GM23338 (cell line): ENCODE measurements at regions not wholly inside any gene's neighbourhood (a gene's known extent, or its start where the extent isn't known, plus 50 kb on each side); places are given as distances from the start of the nearest gene placed in this dataset.

ENCODE experiments used
- ATAC-seq: fragments of 200-7000 bp; cut with Tn5 transposase; 3 replicates; pipeline ENCODE4 v1.9.1; 2020
- DNase-seq: peaks from one replicate; pipeline ENCODE4 v3.0.0-alpha.2; 2015; ENCODE audit warnings: low spot score
- H2AFZ ChIP-seq: fragments of 200-600 bp; sonication (generic); 2 replicates; pipeline ENCODE4 v1.8.0; 2016; ENCODE audit warnings: antibody characterized with exemption, mild to moderate bottlenecking, moderate library complexity
- H3F3A ChIP-seq: fragments of 200-600 bp; sonication (generic); replicated peaks from 2 replicates; pipeline ENCODE4 v1.8.0; 2017; ENCODE audit warnings: antibody characterized with exemption, mixed run types, low read depth
- H3K27ac ChIP-seq: fragments of 200-600 bp; sonication (generic); 2 replicates; pipeline ENCODE4 v1.6.1; 2016; ENCODE audit warnings: low read depth
- H3K27me3 ChIP-seq: fragments of 200-600 bp; sonication (generic); 2 replicates; pipeline ENCODE4 v1.8.0; 2016; ENCODE audit warnings: mild to moderate bottlenecking, mixed run types, moderate library complexity; ENCODE audit not compliant: insufficient read depth
- H3K36me3 ChIP-seq: fragments of 200-600 bp; sonication (generic); 2 replicates; pipeline ENCODE4 v1.8.0; 2016; ENCODE audit warnings: mild to moderate bottlenecking; ENCODE audit not compliant: insufficient read depth
- H3K4me1 ChIP-seq: fragments of 200-600 bp; sonication (generic); 2 replicates; pipeline ENCODE4 v1.8.0; 2016; ENCODE audit warnings: mild to moderate bottlenecking, moderate library complexity; ENCODE audit not compliant: insufficient read depth
- H3K4me2 ChIP-seq: fragments of 200-600 bp; sonication (generic); 2 replicates; pipeline ENCODE4 v1.7.1; 2017; ENCODE audit warnings: mixed run types
- H3K4me3 ChIP-seq: fragments of 200-600 bp; sonication (generic); 2 replicates; pipeline ENCODE4 v1.6.1; 2016; ENCODE audit warnings: mixed run types
- H3K79me2 ChIP-seq: fragments of 200-600 bp; sonication (generic); replicated peaks from 2 replicates; pipeline ENCODE4 v1.8.0; 2017; ENCODE audit warnings: mild to moderate bottlenecking; ENCODE audit not compliant: insufficient read depth
- H3K9me2 ChIP-seq: fragments of 200-600 bp; sonication (generic); 2 replicates; pipeline ENCODE4 v1.8.0; 2017; ENCODE audit not compliant: insufficient read depth
- H4K20me1 ChIP-seq: fragments of 200-600 bp; sonication (generic); replicated peaks from 2 replicates; pipeline ENCODE4 v1.8.0; 2017; ENCODE audit warnings: mild to moderate bottlenecking; ENCODE audit not compliant: insufficient read depth
- H3K27ac Mint-ChIP-seq: 2 replicates; pipeline ENCODE4 v1.8.0; 2020; ENCODE audit warnings: inconsistent platforms, mild to moderate bottlenecking, moderate library complexity, mixed read lengths
- H3K27me3 Mint-ChIP-seq: 3 replicates; pipeline ENCODE4 v1.8.0; 2022; ENCODE audit warnings: low read depth, mild to moderate bottlenecking, moderate library complexity, mixed read lengths, inconsistent platforms; ENCODE audit not compliant: insufficient read depth, poor library complexity
- H3K36me3 Mint-ChIP-seq: 3 replicates; pipeline ENCODE4 v1.8.0; 2021; ENCODE audit warnings: low read depth, mild to moderate bottlenecking, inconsistent platforms, moderate library complexity, mixed read lengths
- H3K4me1 Mint-ChIP-seq: 3 replicates; pipeline ENCODE4 v1.8.0; 2020; ENCODE audit warnings: mild to moderate bottlenecking, inconsistent platforms, mixed read lengths
- H3K4me3 Mint-ChIP-seq: 3 replicates; pipeline ENCODE4 v1.8.0; 2021; ENCODE audit warnings: moderate library complexity, mild to moderate bottlenecking, inconsistent platforms, mixed read lengths
- H3K9me3 Mint-ChIP-seq: 3 replicates; pipeline ENCODE4 v1.8.0; 2020; ENCODE audit warnings: moderate library complexity, mild to moderate bottlenecking, inconsistent platforms, mixed read lengths
- CREB1 ChIP-seq: fragments of 250-450 bp; sonication (Bioruptor Pico); IDR thresholded peaks from 2 replicates; pipeline ENCODE4 v1.5.0; 2020; ENCODE audit warnings: low read depth, mild to moderate bottlenecking, moderate library complexity
- ETS1 ChIP-seq: IDR thresholded peaks from 2 replicates; pipeline ENCODE4 v1.6.1; 2016; ENCODE audit warnings: antibody characterized with exemption
- EZH2 ChIP-seq: fragments of 200-600 bp; sonication (generic); IDR thresholded peaks from one replicate; pipeline ENCODE4 v1.8.0; 2017; ENCODE audit warnings: antibody characterized with exemption, mild to moderate bottlenecking, low read depth; ENCODE audit not compliant: unreplicated experiment
- EZH2phosphoT487 ChIP-seq: fragments of 200-600 bp; sonication (generic); IDR thresholded peaks from one replicate; pipeline ENCODE4 v1.8.1; 2018; ENCODE audit warnings: antibody characterized with exemption; ENCODE audit not compliant: unreplicated experiment
- JUNB ChIP-seq: IDR thresholded peaks from one replicate; pipeline ENCODE4 v1.6.1; 2016; ENCODE audit warnings: antibody characterized with exemption; ENCODE audit not compliant: unreplicated experiment
- NANOG ChIP-seq: IDR thresholded peaks from 2 replicates; pipeline ENCODE4 v1.6.1; 2016; ENCODE audit warnings: antibody characterized with exemption, borderline replicate concordance
- REST ChIP-seq: IDR thresholded peaks from one replicate; pipeline ENCODE4 v1.6.1; 2018; ENCODE audit warnings: antibody characterized with exemption; ENCODE audit not compliant: unreplicated experiment
- STAT1 ChIP-seq: IDR thresholded peaks from one replicate; pipeline ENCODE4 v1.6.1; 2016; ENCODE audit warnings: antibody characterized with exemption; ENCODE audit not compliant: unreplicated experiment
- TF ChIP-seq, protein P1 (sequence below), 2 experiments: fragments of 200-600 bp in 1 of 2; sonication (generic) in 1 of 2; conservative IDR thresholded peaks; 2 replicates each; pipeline versions ENCODE4 v1.5.1 to v1.6.1; 2016 to 2017; ENCODE audit warnings: antibody characterized with exemption in 2 of 2, low read depth in 2 of 2, mild to moderate bottlenecking in 2 of 2, moderate library complexity in 1 of 2

DNA sequence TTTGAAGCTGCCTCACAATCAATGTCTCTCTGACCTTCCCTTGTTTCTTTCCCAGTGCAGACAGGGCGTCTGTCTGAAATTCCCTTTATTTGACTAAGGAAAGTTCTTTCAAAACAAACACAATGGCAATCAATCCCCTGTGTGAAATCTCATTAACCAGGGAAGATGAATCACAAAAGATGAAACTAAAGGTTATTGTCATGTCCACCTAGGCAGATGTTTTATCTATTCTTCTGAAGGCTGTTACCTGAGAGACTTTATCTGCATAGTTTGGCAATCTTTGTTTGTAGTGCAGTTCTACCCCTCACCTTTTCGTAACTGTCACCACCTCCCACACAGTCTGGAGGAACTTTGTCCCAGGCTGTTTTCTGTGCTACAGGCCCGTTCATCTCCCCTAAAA is 217.5 kb upstream of the RIOK2 start:
- Mint-ChIP-seq H3K4me3 (peak overlapping the region; percentile 36), H3K4me1 (peaks cover 23% of the 10 kb centered on the region), H3K9me3 (peaks cover 32% of the 10 kb centered on the region), H3K27me3 (peaks cover 5% of the 10 kb centered on the region), H3K27ac (no peak overlapping the region), H3K36me3 (peaks cover 35% of the 10 kb centered on the region)
- DNase-seq (peak; percentile 80), ATAC-seq (peak; percentile 99)
- H3K4me1 ChIP-seq: peaks cover 9% of the 10 kb centered on the region
- no peaks in the 10 kb centered on the region for H3K9me2 ChIP-seq
- H3K27ac ChIP-seq: peak overlapping the region; percentile 61; the same call in 1 of the 2 replicates
- H3K4me3 ChIP-seq: peak overlapping the region; percentile 2; the same call in 1 of the 2 replicates
- no peaks in the 10 kb centered on the region for H3K79me2 ChIP-seq
- H2AFZ ChIP-seq: no peak overlapping the region
- TF ChIP-seq NANOG (peak; percentile 98), CREB1 (CRISPR knock-in tag) (peak; percentile 46; the same call in 1 of the 2 replicates), EZH2 (no peak)
- no peaks in the 10 kb centered on the region for H3F3A ChIP-seq
- peak overlapping the region; percentile 10 for H3K4me2 ChIP-seq
- no peaks in the 10 kb centered on the region for H4K20me1 ChIP-seq
- H3K36me3 ChIP-seq: 0 out of 2 replicates have a peak, but pooled peaks cover 6% of the 10 kb centered on the region
- no peaks in the 10 kb centered on the region for H3K27me3 ChIP-seq

GRCh38 chr5:97405941-97406340 is 222.9 kb upstream of the RIOK2 start:
- Mint-ChIP-seq H3K27ac (no peak overlapping the region), H3K4me1 (peaks cover 9% of the 10 kb centered on the region; the same call in 2 of the 3 replicates), H3K4me3 (no peak overlapping the region), H3K9me3 (peaks cover 20% of the 10 kb centered on the region; the same call in 2 of the 3 replicates), H3K36me3 (peaks cover 13% of the 10 kb centered on the region), H3K27me3 (peaks cover 9% of the 10 kb centered on the region)
- Histone ChIP-seq H3K27me3 (no peaks in the 10 kb centered on the region), H3K79me2 (no peaks in the 10 kb centered on the region), H3K4me1 (no peaks in the 10 kb centered on the region; the same call in 1 of the 2 replicates), H3K9me2 (no peaks in the 10 kb centered on the region), H3K27ac (no peak overlapping the region), H2AFZ (no peak overlapping the region), H3K4me2 (no peak overlapping the region), H3K36me3 (no peaks in the 10 kb centered on the region), H3F3A (no peaks in the 10 kb centered on the region), H4K20me1 (no peaks in the 10 kb centered on the region), H3K4me3 (no peak overlapping the region)
- ATAC-seq (no peak), DNase-seq (no peak)
- no peak for TF ChIP-seq STAT1
- no peak for TF ChIP-seq REST
- TF ChIP-seq ETS1: no peak
- TF ChIP-seq, protein P1, sequence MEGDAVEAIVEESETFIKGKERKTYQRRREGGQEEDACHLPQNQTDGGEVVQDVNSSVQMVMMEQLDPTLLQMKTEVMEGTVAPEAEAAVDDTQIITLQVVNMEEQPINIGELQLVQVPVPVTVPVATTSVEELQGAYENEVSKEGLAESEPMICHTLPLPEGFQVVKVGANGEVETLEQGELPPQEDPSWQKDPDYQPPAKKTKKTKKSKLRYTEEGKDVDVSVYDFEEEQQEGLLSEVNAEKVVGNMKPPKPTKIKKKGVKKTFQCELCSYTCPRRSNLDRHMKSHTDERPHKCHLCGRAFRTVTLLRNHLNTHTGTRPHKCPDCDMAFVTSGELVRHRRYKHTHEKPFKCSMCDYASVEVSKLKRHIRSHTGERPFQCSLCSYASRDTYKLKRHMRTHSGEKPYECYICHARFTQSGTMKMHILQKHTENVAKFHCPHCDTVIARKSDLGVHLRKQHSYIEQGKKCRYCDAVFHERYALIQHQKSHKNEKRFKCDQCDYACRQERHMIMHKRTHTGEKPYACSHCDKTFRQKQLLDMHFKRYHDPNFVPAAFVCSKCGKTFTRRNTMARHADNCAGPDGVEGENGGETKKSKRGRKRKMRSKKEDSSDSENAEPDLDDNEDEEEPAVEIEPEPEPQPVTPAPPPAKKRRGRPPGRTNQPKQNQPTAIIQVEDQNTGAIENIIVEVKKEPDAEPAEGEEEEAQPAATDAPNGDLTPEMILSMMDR (conservative IDR thresholded peaks at IDR 0.05; ENCODE audit: low read depth in 2 of 2): no peak
- TF ChIP-seq CREB1 (CRISPR knock-in tag): no peak
- TF ChIP-seq EZH2: no peak
- TF ChIP-seq JUNB: no peak
- no peak for TF ChIP-seq EZH2phosphoT487
